OCI-LY3 (cell line): ENCODE measurements at regions not wholly inside any gene's neighbourhood (a gene's known extent, or its start where the extent isn't known, plus 50 kb on each side); places are given as distances from the start of the nearest gene placed in this dataset.

Source experiments
- EZH2phosphoT487 ChIP-seq: fragments of 200-600 bp; shearing (Covaris generic); IDR thresholded peaks from 2 replicates; pipeline ENCODE4 v1.6.1; 2018; ENCODE audit warnings: antibody characterized with exemption, mixed run types, low read depth
- TF ChIP-seq, protein P1 (sequence below): fragments of 200-600, 300-600 bp; sonication (generic); IDR thresholded peaks from 2 replicates; pipeline ENCODE4 v1.5.1; 2014; ENCODE audit warnings: antibody characterized with exemption, low read length, low read depth

DNA sequence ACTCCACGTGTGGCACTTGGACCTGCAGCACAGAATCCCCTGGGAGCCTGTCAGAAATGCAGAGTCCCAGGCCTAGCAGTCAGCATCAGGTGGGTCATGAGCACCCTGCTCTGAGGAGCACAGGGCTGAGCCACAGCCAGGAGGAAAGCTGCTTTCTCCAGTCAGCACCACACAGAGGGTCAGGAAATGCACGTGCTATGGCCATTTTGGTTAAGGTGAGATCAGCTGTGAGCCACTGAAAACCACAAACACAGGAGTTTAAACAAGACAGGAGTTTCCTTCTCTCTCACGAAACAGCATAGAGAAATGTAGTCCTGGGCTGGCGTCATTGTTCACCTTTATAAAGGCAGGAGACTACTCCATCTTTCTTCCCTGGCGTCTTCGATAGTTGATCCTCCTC lies 204.5 kb upstream of the SFSWAP start:
- TF ChIP-seq, protein P1, sequence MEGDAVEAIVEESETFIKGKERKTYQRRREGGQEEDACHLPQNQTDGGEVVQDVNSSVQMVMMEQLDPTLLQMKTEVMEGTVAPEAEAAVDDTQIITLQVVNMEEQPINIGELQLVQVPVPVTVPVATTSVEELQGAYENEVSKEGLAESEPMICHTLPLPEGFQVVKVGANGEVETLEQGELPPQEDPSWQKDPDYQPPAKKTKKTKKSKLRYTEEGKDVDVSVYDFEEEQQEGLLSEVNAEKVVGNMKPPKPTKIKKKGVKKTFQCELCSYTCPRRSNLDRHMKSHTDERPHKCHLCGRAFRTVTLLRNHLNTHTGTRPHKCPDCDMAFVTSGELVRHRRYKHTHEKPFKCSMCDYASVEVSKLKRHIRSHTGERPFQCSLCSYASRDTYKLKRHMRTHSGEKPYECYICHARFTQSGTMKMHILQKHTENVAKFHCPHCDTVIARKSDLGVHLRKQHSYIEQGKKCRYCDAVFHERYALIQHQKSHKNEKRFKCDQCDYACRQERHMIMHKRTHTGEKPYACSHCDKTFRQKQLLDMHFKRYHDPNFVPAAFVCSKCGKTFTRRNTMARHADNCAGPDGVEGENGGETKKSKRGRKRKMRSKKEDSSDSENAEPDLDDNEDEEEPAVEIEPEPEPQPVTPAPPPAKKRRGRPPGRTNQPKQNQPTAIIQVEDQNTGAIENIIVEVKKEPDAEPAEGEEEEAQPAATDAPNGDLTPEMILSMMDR: no peak
- no peak for TF ChIP-seq EZH2phosphoT487
